Loucy (cell line): ENCODE measurements at regions not wholly inside any gene's neighbourhood (a gene's known extent, or its start where the extent isn't known, plus 50 kb on each side); places are given as distances from the start of the nearest gene placed in this dataset.

ENCODE experiments used
- H2AFZ ChIP-seq: fragments of 200-600 bp; sonication (generic); 2 replicates; pipeline ENCODE4 v1.6.0; 2016; ENCODE audit warnings: antibody characterized with exemption, mild to moderate bottlenecking, low read length, moderate library complexity
- H3F3A ChIP-seq: fragments of 200-600 bp; 2 replicates; pipeline ENCODE4 v1.6.0; 2016; ENCODE audit warnings: antibody characterized with exemption, low read depth, mild to moderate bottlenecking
- H3K27me3 ChIP-seq: fragments of 200-600 bp; sonication (generic); 2 replicates; pipeline ENCODE4 v1.6.1; 2014; ENCODE audit warnings: low read length, mild to moderate bottlenecking; ENCODE audit not compliant: insufficient read depth, poor library complexity, severe bottlenecking
- H3K36me3 ChIP-seq: fragments of 200-600 bp; sonication (generic); 2 replicates; pipeline ENCODE4 v1.6.1; 2016; ENCODE audit warnings: low read length; ENCODE audit not compliant: insufficient read depth
- H3K4me1 ChIP-seq: fragments of 200-600 bp; sonication (generic); 2 replicates; pipeline ENCODE4 v1.5.1; 2014; ENCODE audit warnings: low read length, mild to moderate bottlenecking; ENCODE audit not compliant: insufficient read depth, poor library complexity, severe bottlenecking
- H3K4me2 ChIP-seq: fragments of 200-600 bp; sonication (generic); 2 replicates; pipeline ENCODE4 v1.6.0; 2014; ENCODE audit warnings: antibody characterized with exemption, low read length, low read depth, mild to moderate bottlenecking; ENCODE audit not compliant: poor library complexity, severe bottlenecking
- H3K4me3 ChIP-seq: fragments of 200-600 bp; sonication (generic); 2 replicates; pipeline ENCODE4 v1.5.1; 2014; ENCODE audit warnings: low read length, mild to moderate bottlenecking, mixed read lengths; ENCODE audit not compliant: poor library complexity, severe bottlenecking
- H3K79me2 ChIP-seq: fragments of 200-600 bp; sonication (generic); 2 replicates; pipeline ENCODE4 v1.6.1; 2014; ENCODE audit warnings: low read length; ENCODE audit not compliant: insufficient read depth
- H3K9ac ChIP-seq: fragments of 200-600 bp; sonication (generic); 2 replicates; pipeline ENCODE4 v1.6.0; 2014; ENCODE audit warnings: mild to moderate bottlenecking, low read depth, low read length, moderate library complexity; ENCODE audit not compliant: poor library complexity, severe bottlenecking
- H3K9me2 ChIP-seq: fragments of 200-600 bp; sonication (generic); replicated peaks from 2 replicates; pipeline ENCODE4 v1.6.1; 2016; ENCODE audit warnings: low read depth, low read length, mixed read lengths
- H3K9me3 ChIP-seq: fragments of 200-600 bp; sonication (generic); 2 replicates; pipeline ENCODE4 v1.6.1; 2014; ENCODE audit warnings: mild to moderate bottlenecking, antibody characterized with exemption, low read length, low read depth; ENCODE audit not compliant: insufficient read depth
- H4K20me1 ChIP-seq: fragments of 200-600 bp; sonication (generic); 2 replicates; pipeline ENCODE4 v1.6.0; 2014; ENCODE audit warnings: antibody characterized with exemption, low read length, mild to moderate bottlenecking; ENCODE audit not compliant: insufficient read depth, poor library complexity, severe bottlenecking
- EZH2phosphoT487 ChIP-seq: fragments of 200-600 bp; IDR thresholded peaks from 2 replicates; pipeline ENCODE4 v1.6.1; 2018; ENCODE audit warnings: antibody characterized with exemption, mild to moderate bottlenecking, moderate library complexity, borderline replicate concordance
- TF ChIP-seq, protein P1 (sequence below): fragments of 200-600 bp; sonication (generic); conservative IDR thresholded peaks from 2 replicates; pipeline ENCODE4 v1.5.1; 2014; ENCODE audit warnings: mild to moderate bottlenecking, antibody characterized with exemption, low read length

DNA sequence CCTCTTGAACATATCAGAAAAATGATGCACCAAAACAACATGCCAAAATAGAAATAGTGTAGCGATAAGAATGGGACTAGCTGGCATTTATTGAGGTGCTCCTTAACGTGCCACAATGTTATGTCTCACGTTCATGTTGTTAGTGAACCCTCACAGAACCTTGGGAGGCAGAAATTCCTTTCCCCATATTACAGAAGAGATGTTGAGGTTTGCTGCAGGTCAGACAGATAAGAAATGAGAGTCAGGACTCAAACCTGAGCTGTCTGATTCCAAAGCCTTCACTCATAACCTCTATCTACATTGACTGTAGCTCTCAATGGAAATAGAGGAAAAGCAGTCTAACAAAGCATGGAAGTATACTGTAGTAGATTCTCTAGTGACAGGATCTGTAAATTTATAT is 163.3 kb upstream of the STK17B start:
- no peaks in the 10 kb centered on the region for H3K9me3 ChIP-seq
- no peak overlapping the region for H2AFZ ChIP-seq
- no peak overlapping the region for H3K4me2 ChIP-seq
- no peaks in the 10 kb centered on the region for H3F3A ChIP-seq
- H3K36me3 ChIP-seq, result no peaks in the 10 kb centered on the region
- no peaks in the 10 kb centered on the region for H3K79me2 ChIP-seq
- H4K20me1 ChIP-seq, result no peaks in the 10 kb centered on the region
- TF ChIP-seq EZH2phosphoT487, result no peak
- TF ChIP-seq, protein P1, sequence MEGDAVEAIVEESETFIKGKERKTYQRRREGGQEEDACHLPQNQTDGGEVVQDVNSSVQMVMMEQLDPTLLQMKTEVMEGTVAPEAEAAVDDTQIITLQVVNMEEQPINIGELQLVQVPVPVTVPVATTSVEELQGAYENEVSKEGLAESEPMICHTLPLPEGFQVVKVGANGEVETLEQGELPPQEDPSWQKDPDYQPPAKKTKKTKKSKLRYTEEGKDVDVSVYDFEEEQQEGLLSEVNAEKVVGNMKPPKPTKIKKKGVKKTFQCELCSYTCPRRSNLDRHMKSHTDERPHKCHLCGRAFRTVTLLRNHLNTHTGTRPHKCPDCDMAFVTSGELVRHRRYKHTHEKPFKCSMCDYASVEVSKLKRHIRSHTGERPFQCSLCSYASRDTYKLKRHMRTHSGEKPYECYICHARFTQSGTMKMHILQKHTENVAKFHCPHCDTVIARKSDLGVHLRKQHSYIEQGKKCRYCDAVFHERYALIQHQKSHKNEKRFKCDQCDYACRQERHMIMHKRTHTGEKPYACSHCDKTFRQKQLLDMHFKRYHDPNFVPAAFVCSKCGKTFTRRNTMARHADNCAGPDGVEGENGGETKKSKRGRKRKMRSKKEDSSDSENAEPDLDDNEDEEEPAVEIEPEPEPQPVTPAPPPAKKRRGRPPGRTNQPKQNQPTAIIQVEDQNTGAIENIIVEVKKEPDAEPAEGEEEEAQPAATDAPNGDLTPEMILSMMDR, result no peak
- H3K27me3 ChIP-seq, result no peaks in the 10 kb centered on the region
- peaks cover 15% of the 10 kb centered on the region for H3K4me1 ChIP-seq
- no peak overlapping the region for H3K4me3 ChIP-seq
- no peaks in the 10 kb centered on the region for H3K9me2 ChIP-seq
- H3K9ac ChIP-seq, result no peak overlapping the region

DNA sequence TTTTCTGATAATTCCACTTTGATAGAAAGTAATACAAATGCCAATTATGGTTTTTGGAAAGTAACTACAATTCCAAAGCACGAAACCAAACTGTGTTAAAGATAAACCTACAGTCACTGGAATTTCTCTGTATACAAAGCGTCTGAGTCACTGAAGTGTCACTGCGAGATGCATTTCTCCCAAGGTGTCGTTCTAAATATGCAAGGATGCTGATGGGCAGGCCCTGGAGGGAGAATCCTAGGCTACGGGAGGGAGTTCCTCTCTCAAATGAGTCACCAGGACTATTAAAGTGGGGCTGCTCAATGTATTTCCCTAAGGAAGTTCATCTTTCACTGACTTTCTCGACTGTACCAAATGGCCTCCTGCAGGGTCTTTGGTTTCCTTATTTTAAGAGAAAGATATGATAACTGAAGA is 163.8 kb upstream of the STK17B start:
- peaks cover 15% of the 10 kb centered on the region for H3K4me1 ChIP-seq

DNA sequence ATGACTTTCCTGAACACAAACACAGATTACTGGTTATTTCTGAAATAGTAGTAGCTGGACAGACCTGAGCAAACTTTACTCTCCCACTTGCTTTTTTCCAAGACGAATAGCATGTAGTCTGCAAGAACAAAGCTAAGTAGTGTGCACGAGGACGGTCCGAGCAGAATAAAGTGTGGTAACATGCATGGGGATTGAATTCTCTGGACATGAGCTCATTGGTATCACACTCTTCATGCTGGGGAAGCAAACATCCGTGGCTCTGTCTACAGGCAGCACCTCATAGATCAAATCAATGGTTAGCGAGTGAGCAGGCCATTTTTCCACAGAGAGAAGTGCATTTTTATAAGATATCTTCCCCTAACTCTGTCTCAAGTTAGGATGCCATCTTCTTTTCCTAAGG is 164.8 kb upstream of the STK17B start:
- H2AFZ ChIP-seq, result no peak overlapping the region
- no peaks in the 10 kb centered on the region for H4K20me1 ChIP-seq
- no peaks in the 10 kb centered on the region for H3K36me3 ChIP-seq
- H3K4me2 ChIP-seq, result no peak overlapping the region
- H3F3A ChIP-seq, result no peaks in the 10 kb centered on the region
- H3K9ac ChIP-seq, result no peak overlapping the region
- H3K79me2 ChIP-seq, result no peaks in the 10 kb centered on the region
- H3K4me3 ChIP-seq, result no peak overlapping the region
- no peaks in the 10 kb centered on the region for H3K27me3 ChIP-seq
- H3K9me3 ChIP-seq, result no peaks in the 10 kb centered on the region
- H3K9me2 ChIP-seq, result no peaks in the 10 kb centered on the region
- peaks cover 8% of the 10 kb centered on the region for H3K4me1 ChIP-seq
- TF ChIP-seq, protein P1, result no peak

More for the DNA sequence above, 163.8 kb upstream of the STK17B start:
- Histone ChIP-seq H3K4me2 (no peak overlapping the region), H3F3A (no peaks in the 10 kb centered on the region), H3K36me3 (no peaks in the 10 kb centered on the region), H4K20me1 (no peaks in the 10 kb centered on the region), H3K9me3 (no peaks in the 10 kb centered on the region), H2AFZ (no peak overlapping the region), H3K4me3 (no peak overlapping the region), H3K9ac (no peak overlapping the region), H3K27me3 (no peaks in the 10 kb centered on the region), H3K79me2 (no peaks in the 10 kb centered on the region), H3K9me2 (no peaks in the 10 kb centered on the region)
- TF ChIP-seq, protein P1, result no peak
- no peak for TF ChIP-seq EZH2phosphoT487
